SHP77 treated with DMSO at 0.1 percent for 48 hours (cell line): ENCODE measurements at regions not wholly inside any gene's neighbourhood (a gene's known extent, or its start where the extent isn't known, plus 50 kb on each side); places are given as distances from the start of the nearest gene placed in this dataset.

Source experiments
- DNase-seq: peaks from one replicate; lab custom pipeline; 2025; lab: John Stamatoyannopoulos, UW

GRCh38 chr5:120405923-120406322 is 58.2 kb upstream of the PRR16 start:
- no peak for DNase-seq

GRCh38 chr5:120413686-120414085 is 50.4 kb upstream of the PRR16 start:
- DNase-seq = no peak
